SK-N-SH treated with all-trans-retinoic acid at 6 μM for 48 hours (cell line): ENCODE measurements at regions not wholly inside any gene's neighbourhood (a gene's known extent, or its start where the extent isn't known, plus 50 kb on each side); places are given as distances from the start of the nearest gene placed in this dataset.

ENCODE experiments used
- ATAC-seq: fragments of 200-7000 bp; cut with Tn5 transposase; 3 replicates; pipeline ENCODE4 v1.9.1; 2020; ENCODE audit warnings: mild to moderate bottlenecking, moderate library complexity
- ARNTL ChIP-seq: fragments of 450-650 bp; formaldehyde crosslinking; IDR thresholded peaks from 2 replicates; pipeline ENCODE4 v1.5.0; 2020; ENCODE audit warnings: low read depth, mild to moderate bottlenecking, moderate library complexity, borderline replicate concordance
- BACH2 ChIP-seq: fragments of 250-450 bp; sonication (Bioruptor Pico); IDR thresholded peaks from 2 replicates; pipeline ENCODE4 v1.9.0; 2021; ENCODE audit warnings: mild to moderate bottlenecking, borderline replicate concordance
- CSDC2 ChIP-seq: fragments of 250-450 bp; sonication (Bioruptor Pico); IDR thresholded peaks from 2 replicates; pipeline ENCODE4 v1.5.0; 2020; ENCODE audit warnings: mild to moderate bottlenecking, moderate library complexity
- CSRNP3 ChIP-seq: fragments of 250-450 bp; sonication (Bioruptor Pico); IDR thresholded peaks from 2 replicates; pipeline ENCODE4 v1.5.1; 2021; ENCODE audit warnings: mild to moderate bottlenecking, moderate library complexity
- ESRRG ChIP-seq: fragments of 250-450 bp; sonication (Bioruptor Pico); IDR thresholded peaks from 2 replicates; pipeline ENCODE4 v1.6.1; 2021; ENCODE audit warnings: mild to moderate bottlenecking
- GLIS3 ChIP-seq: fragments of 250-450 bp; sonication (Bioruptor Pico); IDR thresholded peaks from 2 replicates; pipeline ENCODE4 v1.5.0; 2020; ENCODE audit warnings: mild to moderate bottlenecking, moderate library complexity
- ISL1 ChIP-seq: fragments of 250-450 bp; sonication (Bioruptor Pico); IDR thresholded peaks from 2 replicates; pipeline ENCODE4 v2.1.2; 2022; ENCODE audit warnings: mild to moderate bottlenecking, moderate library complexity
- OSR1 ChIP-seq: fragments of 250-450 bp; sonication (Bioruptor Pico); IDR thresholded peaks from 2 replicates; pipeline ENCODE4 v1.8.0; 2022; ENCODE audit warnings: moderate library complexity, mild to moderate bottlenecking, inconsistent platforms
- POU6F1 ChIP-seq: fragments of 250-450 bp; sonication (Bioruptor Pico); IDR thresholded peaks from 2 replicates; pipeline ENCODE4 v1.8.0; 2021; ENCODE audit warnings: low read depth, mild to moderate bottlenecking, moderate library complexity, borderline replicate concordance
- PPARA ChIP-seq: fragments of 250-450 bp; sonication (Bioruptor Pico); IDR thresholded peaks from 2 replicates; pipeline ENCODE4 v1.5.0; 2020; ENCODE audit warnings: mild to moderate bottlenecking, borderline replicate concordance
- RARB ChIP-seq: fragments of 250-450 bp; sonication (Bioruptor Pico); IDR thresholded peaks from 2 replicates; pipeline ENCODE4 v1.8.0; 2021; ENCODE audit warnings: mild to moderate bottlenecking, moderate library complexity
- SNAI2 ChIP-seq: fragments of 250-450 bp; sonication (Bioruptor Pico); IDR thresholded peaks from 2 replicates; pipeline ENCODE4 v1.5.0; 2020; ENCODE audit warnings: mild to moderate bottlenecking, moderate library complexity
- TCF4 ChIP-seq: fragments of 250-450 bp; sonication (Bioruptor Pico); IDR thresholded peaks from 2 replicates; pipeline ENCODE4 v1.8.0; 2021; ENCODE audit warnings: mild to moderate bottlenecking, moderate library complexity, borderline replicate concordance
- TOX ChIP-seq: fragments of 250-450 bp; sonication (Bioruptor Pico); IDR thresholded peaks from 2 replicates; pipeline ENCODE4 v1.8.0; 2021; ENCODE audit warnings: mild to moderate bottlenecking, moderate library complexity, borderline replicate concordance
- ZC3H10 ChIP-seq: fragments of 250-450 bp; sonication (Bioruptor Pico); IDR thresholded peaks from 2 replicates; pipeline ENCODE4 v1.5.1; 2021; ENCODE audit warnings: mild to moderate bottlenecking, moderate library complexity
- ZFP3 ChIP-seq: fragments of 250-450 bp; sonication (Bioruptor Pico); IDR thresholded peaks from 2 replicates; pipeline ENCODE4 v1.5.0; 2020; ENCODE audit warnings: mild to moderate bottlenecking, moderate library complexity
- ZFP30 ChIP-seq: fragments of 450-650 bp; formaldehyde crosslinking; IDR thresholded peaks from 2 replicates; pipeline ENCODE4 v1.5.0; 2022; ENCODE audit warnings: mild to moderate bottlenecking, moderate library complexity
- ZNF565 ChIP-seq: fragments of 450-650 bp; formaldehyde crosslinking; conservative IDR thresholded peaks from 2 replicates; pipeline ENCODE4 v1.5.0; 2020; ENCODE audit warnings: low read depth, mild to moderate bottlenecking, moderate library complexity
- ZNF8 ChIP-seq: fragments of 450-650 bp; formaldehyde crosslinking; IDR thresholded peaks from 2 replicates; pipeline ENCODE4 v1.5.0; 2020; ENCODE audit warnings: mild to moderate bottlenecking, moderate library complexity
- TF ChIP-seq, protein P1 (sequence below): fragments of 250-450 bp; sonication (Bioruptor Pico); IDR thresholded peaks from 2 replicates; pipeline ENCODE4 v1.5.0; 2020; ENCODE audit warnings: mild to moderate bottlenecking, moderate library complexity
- TF ChIP-seq, protein P2 (sequence below): fragments of 250-450 bp; sonication (Bioruptor Pico); IDR thresholded peaks from 2 replicates; pipeline ENCODE4 v1.8.0; 2020; ENCODE audit warnings: mild to moderate bottlenecking, moderate library complexity, borderline replicate concordance
- TF ChIP-seq, protein P3 (sequence below): fragments of 250-450 bp; sonication (Bioruptor Pico); IDR thresholded peaks from 2 replicates; pipeline ENCODE4 v1.5.1; 2020; ENCODE audit warnings: low read depth, mild to moderate bottlenecking, moderate library complexity

GRCh38 chr12:42992826-42993225 lies 403.3 kb upstream of the PRICKLE1 start:
- TF ChIP-seq ZNF8 (CRISPR knock-in tag) (no peak), POU6F1 (CRISPR knock-in tag) (no peak), BACH2 (CRISPR knock-in tag) (no peak), ISL1 (CRISPR knock-in tag) (no peak)
- no peak for ATAC-seq

DNA sequence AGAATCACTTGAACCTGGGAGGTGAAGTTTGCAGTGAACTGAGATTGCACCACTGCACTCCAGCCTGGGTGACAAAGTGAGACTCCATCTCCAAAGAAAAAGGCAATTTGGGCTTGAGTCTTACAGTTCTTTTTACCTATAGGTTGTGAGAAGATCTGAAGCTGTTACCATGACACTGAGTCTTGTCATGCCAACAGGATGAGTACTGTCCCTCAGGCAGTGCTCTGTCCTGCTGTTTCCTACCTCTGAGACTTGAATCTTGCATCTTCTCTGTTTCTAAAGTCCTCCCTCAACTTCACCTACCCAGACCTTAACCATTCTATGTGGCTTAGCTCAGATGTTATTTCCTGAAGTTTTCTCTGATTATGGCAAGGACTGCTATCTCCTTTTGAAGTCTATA lies 400.8 kb upstream of the PRICKLE1 start:
- no peak for TF ChIP-seq ZC3H10
- no peak for TF ChIP-seq RARB
- no peak for TF ChIP-seq TOX (CRISPR knock-in tag)
- TF ChIP-seq ZFP3 (CRISPR knock-in tag) = no peak
- TF ChIP-seq, all 23 proteins: peak for 0
- no peak for ATAC-seq

- peak; percentile 37; the same call in 2 of the 3 replicates for ATAC-seq
- no peak for TF ChIP-seq GLIS3 (CRISPR knock-in tag)
- no peak for TF ChIP-seq SNAI2 (CRISPR knock-in tag)
- TF ChIP-seq, protein P1, sequence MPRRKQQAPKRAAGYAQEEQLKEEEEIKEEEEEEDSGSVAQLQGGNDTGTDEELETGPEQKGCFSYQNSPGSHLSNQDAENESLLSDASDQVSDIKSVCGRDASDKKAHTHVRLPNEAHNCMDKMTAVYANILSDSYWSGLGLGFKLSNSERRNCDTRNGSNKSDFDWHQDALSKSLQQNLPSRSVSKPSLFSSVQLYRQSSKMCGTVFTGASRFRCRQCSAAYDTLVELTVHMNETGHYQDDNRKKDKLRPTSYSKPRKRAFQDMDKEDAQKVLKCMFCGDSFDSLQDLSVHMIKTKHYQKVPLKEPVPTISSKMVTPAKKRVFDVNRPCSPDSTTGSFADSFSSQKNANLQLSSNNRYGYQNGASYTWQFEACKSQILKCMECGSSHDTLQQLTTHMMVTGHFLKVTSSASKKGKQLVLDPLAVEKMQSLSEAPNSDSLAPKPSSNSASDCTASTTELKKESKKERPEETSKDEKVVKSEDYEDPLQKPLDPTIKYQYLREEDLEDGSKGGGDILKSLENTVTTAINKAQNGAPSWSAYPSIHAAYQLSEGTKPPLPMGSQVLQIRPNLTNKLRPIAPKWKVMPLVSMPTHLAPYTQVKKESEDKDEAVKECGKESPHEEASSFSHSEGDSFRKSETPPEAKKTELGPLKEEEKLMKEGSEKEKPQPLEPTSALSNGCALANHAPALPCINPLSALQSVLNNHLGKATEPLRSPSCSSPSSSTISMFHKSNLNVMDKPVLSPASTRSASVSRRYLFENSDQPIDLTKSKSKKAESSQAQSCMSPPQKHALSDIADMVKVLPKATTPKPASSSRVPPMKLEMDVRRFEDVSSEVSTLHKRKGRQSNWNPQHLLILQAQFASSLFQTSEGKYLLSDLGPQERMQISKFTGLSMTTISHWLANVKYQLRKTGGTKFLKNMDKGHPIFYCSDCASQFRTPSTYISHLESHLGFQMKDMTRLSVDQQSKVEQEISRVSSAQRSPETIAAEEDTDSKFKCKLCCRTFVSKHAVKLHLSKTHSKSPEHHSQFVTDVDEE (CRISPR knock-in tag) = peak; percentile 73; the same call in 1 of the 2 replicates
- 0 out of 2 replicates have a peak, but pooled peaks have one; percentile 5 for TF ChIP-seq ZNF565 (CRISPR knock-in tag)
- no peak for TF ChIP-seq PPARA
- TF ChIP-seq ISL1 (CRISPR knock-in tag) = peak; percentile 77; the same call in 1 of the 2 replicates
- no peak for TF ChIP-seq TOX (CRISPR knock-in tag)
- no peak for TF ChIP-seq ARNTL (CRISPR knock-in tag)
- no peak for TF ChIP-seq OSR1 (CRISPR knock-in tag)
- TF ChIP-seq BACH2 (CRISPR knock-in tag) = no peak
- TF ChIP-seq CSDC2 (CRISPR knock-in tag) = no peak
- TF ChIP-seq CSRNP3 (CRISPR knock-in tag) = no peak
- TF ChIP-seq ESRRG (CRISPR knock-in tag) = no peak
- TF ChIP-seq, protein P2, sequence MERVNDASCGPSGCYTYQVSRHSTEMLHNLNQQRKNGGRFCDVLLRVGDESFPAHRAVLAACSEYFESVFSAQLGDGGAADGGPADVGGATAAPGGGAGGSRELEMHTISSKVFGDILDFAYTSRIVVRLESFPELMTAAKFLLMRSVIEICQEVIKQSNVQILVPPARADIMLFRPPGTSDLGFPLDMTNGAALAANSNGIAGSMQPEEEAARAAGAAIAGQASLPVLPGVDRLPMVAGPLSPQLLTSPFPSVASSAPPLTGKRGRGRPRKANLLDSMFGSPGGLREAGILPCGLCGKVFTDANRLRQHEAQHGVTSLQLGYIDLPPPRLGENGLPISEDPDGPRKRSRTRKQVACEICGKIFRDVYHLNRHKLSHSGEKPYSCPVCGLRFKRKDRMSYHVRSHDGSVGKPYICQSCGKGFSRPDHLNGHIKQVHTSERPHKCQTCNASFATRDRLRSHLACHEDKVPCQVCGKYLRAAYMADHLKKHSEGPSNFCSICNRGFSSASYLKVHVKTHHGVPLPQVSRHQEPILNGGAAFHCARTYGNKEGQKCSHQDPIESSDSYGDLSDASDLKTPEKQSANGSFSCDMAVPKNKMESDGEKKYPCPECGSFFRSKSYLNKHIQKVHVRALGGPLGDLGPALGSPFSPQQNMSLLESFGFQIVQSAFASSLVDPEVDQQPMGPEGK (CRISPR knock-in tag) = no peak
- TF ChIP-seq, protein P3, sequence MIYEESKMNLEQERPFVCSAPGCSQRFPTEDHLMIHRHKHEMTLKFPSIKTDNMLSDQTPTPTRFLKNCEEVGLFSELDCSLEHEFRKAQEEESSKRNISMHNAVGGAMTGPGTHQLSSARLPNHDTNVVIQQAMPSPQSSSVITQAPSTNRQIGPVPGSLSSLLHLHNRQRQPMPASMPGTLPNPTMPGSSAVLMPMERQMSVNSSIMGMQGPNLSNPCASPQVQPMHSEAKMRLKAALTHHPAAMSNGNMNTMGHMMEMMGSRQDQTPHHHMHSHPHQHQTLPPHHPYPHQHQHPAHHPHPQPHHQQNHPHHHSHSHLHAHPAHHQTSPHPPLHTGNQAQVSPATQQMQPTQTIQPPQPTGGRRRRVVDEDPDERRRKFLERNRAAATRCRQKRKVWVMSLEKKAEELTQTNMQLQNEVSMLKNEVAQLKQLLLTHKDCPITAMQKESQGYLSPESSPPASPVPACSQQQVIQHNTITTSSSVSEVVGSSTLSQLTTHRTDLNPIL = no peak
- no peak for TF ChIP-seq ZC3H10
- TF ChIP-seq ZFP3 (CRISPR knock-in tag) = no peak; the same call in 1 of the 2 replicates
- TF ChIP-seq TCF4 (CRISPR knock-in tag) = peak; percentile 86
- no peak for TF ChIP-seq RARB
- no peak for TF ChIP-seq ZFP30 (CRISPR knock-in tag)
- no peak for TF ChIP-seq POU6F1 (CRISPR knock-in tag)
Measured at GRCh38 chr12:42987216-42987650, 397.7 kb upstream of the PRICKLE1 start.
